ENCODE measurements at regions not wholly inside any gene's neighbourhood (a gene's known extent, or its start where the extent isn't known, plus 50 kb on each side); places are given as distances from the start of the nearest gene placed in this dataset.

GRCh38 chr3:30073622-30074021, 532.8 kb upstream of the TGFBR2 start:
- TF ChIP-seq EZH2 (IDR thresholded peaks at IDR 0.05) (no peak), CTCF (IDR thresholded peaks at IDR 0.05) (no peak)

Data from neural progenitor cell (in vitro differentiated cells).